GM12875 (cell line): ENCODE measurements at regions not wholly inside any gene's neighbourhood (a gene's known extent, or its start where the extent isn't known, plus 50 kb on each side); places are given as distances from the start of the nearest gene placed in this dataset.

Experiments
- H3K4me3 ChIP-seq: one replicate; pipeline ENCODE4 v1.5.1; 2011; ENCODE audit warnings: low read depth, low read length, control low read depth
- CTCF ChIP-seq: IDR thresholded peaks from 2 replicates; pipeline ENCODE4 v1.5.1; 2011; ENCODE audit warnings: low read depth, mild to moderate bottlenecking, control low read depth, inconsistent platforms, low read length, moderate library complexity, borderline replicate concordance; ENCODE audit not compliant: insufficient read depth

- TF ChIP-seq CTCF, result no peak
- no peak overlapping the region for H3K4me3 ChIP-seq
These were observed 135.7 kb upstream of the NDUFV2 start for GRCh38 chr18:8966821-8967220.

GRCh38 chr18:8967573-8967972 lies 134.9 kb upstream of the NDUFV2 start:
- no peak for TF ChIP-seq CTCF
- H3K4me3 ChIP-seq, result no peak overlapping the region

GRCh38 chr18:8969639-8970390 lies 132.7 kb upstream of the NDUFV2 start:
- TF ChIP-seq CTCF, result no peak
- H3K4me3 ChIP-seq, result no peak overlapping the region

GRCh38 chr18:8970843-8971242 lies 131.7 kb upstream of the NDUFV2 start:
- no peak for TF ChIP-seq CTCF
- H3K4me3 ChIP-seq, result no peak overlapping the region

- no peak overlapping the region for H3K4me3 ChIP-seq
- TF ChIP-seq CTCF, result no peak
These were observed 130.4 kb upstream of the NDUFV2 start for GRCh38 chr18:8972116-8972515.

- TF ChIP-seq CTCF, result no peak
- no peak overlapping the region for H3K4me3 ChIP-seq
These were observed 128.2 kb upstream of the NDUFV2 start for GRCh38 chr18:8974279-8974678.

- H3K4me3 ChIP-seq, result no peak overlapping the region
- no peak for TF ChIP-seq CTCF
These were observed 127.8 kb upstream of the NDUFV2 start for GRCh38 chr18:8974696-8975095.
